Right forelimb (tissue), 1 donor: ENCODE measurements at regions not wholly inside any gene's neighbourhood (a gene's known extent, or its start where the extent isn't known, plus 50 kb on each side); places are given as distances from the start of the nearest gene placed in this dataset.
"Not testable (repeated sequence)": the region's sequence is repeated elsewhere in the genome, so short reads cannot be mapped to it uniquely, and the experiment has no call there.

Source experiments
- DNase-seq: peaks from one replicate; pipeline ENCODE4 v3.0.0-alpha.2; 2018

DNA sequence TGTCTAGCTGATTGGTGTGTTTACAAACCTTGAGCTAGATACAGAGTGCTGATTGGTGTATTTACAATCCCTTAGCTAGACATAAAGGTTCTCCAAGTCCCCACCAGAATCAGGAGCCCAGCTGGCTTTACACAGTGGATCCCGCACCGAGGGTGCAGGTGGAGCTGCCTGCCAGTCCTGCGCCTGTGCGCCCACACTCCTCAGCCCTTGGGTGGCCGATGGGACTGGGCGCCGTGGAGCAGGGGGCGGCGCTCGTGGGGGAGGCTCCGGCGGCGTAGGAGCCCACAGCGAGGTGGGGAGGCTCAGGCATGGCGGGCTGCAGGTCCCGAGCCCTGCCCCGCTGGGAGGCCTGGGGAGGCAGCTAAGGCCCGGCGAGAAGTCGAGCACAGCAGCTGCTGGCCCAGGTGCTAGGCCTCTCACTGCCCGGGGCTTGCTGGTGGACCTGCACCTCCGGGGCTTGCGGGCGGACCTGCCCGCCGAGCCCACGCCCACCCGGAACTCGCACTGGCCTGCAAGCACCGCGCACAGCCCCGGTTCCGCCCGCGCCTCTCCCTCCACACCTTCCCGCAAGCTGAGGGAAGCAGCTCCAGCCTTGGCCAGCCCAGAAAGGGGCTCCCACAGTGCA lies 51.0 kb upstream of the CDYL start:
- not testable (repeated sequence) for DNase-seq

DNA sequence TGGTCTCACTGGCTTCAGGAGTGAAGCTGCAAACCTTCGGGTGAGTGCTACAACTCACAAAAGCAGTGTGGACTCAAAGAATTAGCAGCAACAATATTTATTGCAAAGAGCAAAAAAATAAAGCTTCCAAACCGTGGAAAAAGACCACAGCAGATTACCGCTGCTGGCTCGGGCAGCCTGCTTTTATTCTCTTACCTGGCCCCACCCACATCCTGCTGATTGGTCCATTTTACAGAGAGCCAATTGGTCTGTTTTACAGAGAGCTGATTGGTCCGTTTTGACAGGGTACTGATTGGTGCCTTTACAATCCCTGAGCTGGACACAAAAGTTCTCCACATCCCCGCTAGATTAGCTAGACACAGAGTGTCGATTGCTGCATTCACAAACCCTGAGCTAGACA lies 51.5 kb upstream of the CDYL start:
- not testable (repeated sequence) for DNase-seq

DNA sequence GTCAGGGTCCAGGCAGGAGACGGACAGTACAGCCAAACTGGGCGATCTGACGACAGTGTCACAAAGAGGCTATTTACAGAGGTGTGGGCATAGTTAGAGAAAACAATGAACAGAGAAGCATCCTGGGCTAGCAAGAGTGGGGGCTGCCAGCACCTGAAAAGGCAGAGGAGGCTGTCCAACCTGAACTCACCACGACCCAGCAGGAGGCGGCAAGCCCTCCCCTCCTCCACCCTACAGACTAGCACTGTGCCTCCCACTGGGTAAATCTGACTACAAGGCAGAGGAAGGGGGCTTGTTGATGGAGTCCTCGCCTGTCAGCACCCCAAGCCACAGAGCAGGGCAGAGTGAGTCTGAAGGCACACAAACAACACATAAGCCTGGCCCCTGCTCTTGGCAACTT lies 52.8 kb upstream of the CDYL start:
- no peak for DNase-seq

DNA sequence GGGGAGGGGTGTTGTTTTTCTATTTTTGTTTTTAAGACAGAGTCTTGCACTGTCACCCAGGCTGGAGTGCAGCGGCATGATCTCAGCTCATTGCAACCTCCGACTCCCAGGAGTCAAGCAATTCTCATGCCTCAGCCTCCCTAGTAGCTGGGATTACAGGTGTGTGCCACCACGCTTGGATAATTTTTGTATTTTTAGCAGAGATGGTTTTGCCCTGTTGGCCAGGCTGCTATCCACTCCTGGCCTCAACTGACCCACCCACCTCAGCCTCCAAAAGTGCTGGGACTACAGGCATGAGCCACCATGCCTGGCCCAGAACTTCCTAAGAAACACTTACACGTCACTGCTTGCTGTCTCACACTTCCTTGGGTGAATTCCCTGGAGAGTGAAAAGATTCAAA lies 54.8 kb upstream of the CDYL start:
- DNase-seq = not testable (repeated sequence)

DNA sequence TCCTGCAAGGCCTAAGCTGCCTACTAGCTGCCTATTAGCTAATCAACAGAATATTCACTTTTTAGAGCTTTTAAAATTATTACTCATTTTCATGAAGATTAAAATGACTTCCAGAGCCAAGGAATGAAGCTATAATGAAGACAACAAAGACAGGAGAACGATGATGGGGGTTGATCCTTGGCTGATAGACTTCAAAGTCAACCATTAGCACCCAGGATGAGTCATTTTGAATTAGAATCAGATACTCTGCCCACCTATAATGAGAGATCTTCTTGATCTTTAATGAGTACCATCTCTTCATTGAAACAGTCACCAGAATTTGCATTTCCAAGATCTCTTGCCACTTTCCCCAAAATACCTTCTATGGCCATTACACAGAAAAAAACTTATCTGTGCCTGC lies 56.7 kb upstream of the CDYL start:
- DNase-seq = no peak

DNA sequence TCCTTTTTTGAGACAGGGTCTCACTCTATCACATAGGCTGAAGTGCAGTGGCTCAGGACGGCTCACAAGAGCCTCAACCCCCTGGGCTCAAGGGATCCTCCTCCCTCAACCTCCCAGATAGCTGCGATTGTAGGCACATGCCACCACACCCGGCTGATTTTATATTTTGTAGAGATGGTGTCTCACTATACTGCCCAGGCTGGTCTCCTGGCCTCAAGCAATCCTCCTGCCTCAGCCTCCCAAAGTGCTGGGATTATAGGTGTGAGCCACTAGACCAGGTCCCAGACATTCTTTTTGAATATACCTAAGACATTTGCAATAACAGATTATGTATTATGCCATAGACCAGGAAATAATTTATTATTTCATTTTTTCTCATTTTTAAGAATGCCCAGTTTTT lies 58.3 kb upstream of the CDYL start:
- DNase-seq = no peak

DNA sequence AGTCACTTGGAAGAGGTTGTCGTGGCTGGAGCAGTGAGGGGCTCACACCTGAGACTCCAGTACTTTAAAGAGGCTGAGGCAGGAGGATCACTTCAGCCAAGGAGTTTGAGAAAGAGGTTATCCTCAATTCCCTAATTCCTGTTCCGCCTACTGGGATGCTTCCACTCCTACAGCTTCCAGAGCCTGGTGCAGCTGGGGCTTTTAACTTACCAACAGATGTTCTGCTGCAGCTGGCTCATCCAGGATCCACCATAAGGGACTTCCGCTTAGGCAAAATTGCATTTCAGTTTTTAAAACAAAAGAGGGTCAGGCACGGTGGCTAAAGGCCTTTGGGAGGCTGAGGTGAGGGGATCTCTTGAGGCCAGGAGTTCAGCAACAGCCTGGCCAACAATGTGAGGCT lies 59.1 kb upstream of the CDYL start:
- DNase-seq = no peak

DNA sequence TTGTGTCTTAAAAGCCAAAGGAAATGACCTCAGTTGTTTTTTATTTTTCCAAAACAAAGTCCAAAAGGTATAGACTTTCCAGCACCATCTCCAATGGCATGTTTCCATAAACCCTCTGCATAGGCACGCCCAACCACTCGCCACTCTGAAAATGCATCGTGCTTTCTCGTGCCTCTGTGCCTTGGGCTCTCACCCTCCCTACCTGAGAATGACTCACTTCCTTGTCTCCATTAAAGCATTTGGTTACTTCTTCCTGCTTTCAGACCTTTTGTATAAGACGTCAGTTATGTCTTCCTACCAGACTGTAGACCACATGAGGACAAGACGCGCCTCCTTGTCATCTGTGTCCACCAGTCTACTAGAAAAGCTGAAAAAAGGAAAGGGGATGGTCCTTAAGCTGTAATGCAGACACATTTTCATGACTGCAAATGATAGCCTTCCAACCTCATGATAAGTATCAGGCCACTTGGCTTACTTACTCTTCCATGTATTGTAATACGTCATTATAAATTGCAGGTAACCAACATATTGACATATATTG lies 61.2 kb upstream of the CDYL start:
- DNase-seq = no peak

DNA sequence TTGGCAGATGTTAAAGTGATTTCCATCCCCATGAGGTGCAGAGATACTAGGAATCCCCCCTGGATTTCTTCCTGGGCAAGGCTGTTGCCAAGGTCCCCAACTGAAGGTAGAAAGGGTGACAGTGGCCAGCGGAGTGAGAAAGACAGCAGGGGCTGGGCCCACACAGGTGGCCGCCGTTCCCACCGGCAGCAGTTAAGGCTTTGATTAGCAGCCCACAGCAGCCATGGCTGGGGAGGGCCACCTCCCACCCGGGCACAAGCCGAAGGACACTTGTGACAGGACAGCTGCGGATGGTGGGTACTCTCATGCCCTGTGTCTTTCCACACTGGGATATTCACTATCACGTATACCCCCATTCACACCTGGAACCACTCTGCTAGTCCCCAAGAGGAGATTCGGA lies 63.9 kb upstream of the CDYL start:
- DNase-seq = no peak

DNA sequence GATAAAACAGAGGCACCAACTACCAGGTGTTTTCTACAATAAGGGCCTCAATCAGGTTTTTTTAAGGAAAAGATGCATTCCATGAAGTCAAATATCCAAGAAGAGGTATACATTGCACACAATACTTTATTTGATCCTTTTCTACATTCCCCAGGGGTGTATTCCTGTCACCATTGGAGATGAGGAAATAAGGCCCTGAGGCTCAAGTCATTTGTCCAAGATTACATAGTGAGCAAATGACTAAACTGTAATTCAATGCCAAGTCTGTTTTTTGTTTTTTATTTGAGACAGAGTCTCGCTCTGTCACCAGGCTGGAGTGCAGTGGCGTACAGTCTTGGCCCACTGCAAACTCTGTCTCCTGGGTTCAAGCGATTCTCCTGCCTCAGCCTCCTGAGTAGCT lies 69.2 kb upstream of the CDYL start:
- no peak for DNase-seq

DNA sequence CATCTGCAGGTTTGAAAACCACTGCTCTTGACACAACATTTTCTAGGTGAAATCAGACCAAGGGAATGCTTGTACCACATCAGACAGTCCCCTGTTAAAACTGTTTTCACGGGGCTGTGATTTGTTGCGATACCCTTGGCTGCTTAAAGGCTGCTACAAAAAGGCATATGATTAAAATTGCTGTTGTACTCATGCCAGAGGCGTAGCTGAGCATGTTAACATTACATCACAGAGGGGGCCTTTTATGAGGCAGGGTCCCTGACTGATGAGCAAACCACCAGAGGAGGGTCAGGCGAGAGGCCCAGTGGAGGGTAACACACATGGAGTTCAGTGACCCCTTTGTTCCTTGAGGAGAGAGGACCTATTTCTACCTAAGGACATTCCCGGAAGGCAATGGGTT lies 70.4 kb upstream of the CDYL start:
- no peak for DNase-seq

DNA sequence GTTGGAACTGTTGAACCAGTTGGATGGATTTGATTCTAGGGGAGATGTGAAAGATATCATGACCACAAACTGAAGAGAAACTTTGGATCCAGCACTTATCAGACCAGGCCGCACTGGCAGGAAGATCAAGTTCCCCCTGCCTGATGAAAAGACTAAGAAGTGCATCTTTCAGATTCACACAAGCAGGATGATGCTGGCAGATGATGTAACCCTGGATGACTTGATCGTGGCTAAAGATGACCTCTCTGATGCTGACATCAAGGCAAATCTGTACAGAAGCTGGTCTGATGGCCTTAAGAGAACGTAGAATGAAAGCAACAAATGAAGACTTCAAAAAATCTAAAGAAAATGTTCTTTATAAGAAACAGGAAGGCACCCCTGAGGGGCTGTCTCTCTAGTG lies 72.8 kb upstream of the CDYL start:
- no peak for DNase-seq

DNA sequence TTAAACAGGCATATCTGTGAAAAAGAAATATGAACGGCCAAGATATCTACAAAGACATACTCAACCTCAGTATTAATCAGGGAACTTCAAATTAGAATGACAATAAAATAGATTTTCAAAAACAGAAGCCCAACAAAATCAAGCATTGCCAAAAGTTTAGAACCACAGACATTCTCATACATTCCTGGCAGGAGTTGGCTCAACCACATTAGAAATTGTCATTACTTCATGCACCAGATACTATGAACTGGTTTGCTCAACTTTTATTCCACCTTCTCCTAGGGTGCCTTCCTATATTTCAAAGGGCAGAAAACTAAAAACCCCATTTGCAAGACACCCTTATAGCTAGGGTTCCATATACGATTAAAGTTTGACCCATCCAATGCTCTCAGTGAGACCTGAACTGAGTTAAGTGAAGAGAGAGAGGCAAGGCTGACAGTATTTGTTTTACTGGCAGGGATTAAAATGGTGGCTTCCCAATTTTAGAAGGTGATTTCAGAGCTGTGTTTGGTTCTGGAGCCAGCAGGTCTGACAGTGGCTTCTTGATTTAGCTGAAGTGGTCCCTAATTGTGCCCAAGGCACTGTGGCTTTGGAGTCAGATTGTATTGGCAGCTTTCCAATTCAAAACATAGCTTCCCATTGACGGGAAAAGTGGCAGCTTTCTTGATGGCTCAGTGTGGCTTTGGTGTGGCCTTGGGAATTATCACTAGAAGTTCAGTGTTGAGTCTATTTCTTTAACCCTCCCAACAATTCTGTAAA lies 77.1 kb upstream of the CDYL start:
- no peak for DNase-seq

DNA sequence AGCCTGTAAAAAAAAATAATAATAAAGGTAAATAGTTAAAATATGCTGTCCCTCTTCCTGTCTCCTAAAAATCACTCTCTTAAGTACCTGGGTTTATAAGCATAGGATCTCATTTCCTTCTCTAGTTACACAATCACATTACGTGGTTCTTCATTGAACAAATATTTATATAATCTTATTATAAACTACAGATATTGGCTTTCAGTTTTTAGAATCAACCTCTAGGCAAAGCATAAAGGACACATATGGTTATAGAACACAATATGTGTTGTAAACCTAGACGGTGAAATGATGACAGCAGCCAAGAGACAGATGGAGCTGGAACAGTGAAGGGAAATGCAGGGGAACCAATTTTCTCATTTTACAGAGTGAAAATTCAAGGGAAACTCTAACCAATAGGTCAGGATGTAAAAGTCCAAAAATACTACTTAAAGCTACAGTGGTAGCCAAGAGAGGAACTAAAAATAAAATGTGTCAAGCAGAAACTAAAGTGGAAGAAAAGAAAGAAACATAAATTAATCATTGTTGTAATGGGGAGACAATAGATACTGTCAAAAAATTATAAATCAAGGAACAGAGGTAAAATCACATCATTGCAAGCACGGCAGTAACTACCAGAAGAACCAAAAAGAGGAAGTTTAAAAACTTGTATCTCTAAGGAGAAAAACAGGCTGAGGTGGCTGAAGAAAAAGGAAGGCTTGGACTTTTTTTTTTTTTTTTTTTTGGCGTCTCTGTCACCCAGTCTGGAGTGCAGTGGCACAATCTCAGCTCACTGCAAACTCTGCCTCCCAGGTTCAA lies 82.8 kb upstream of the CDYL start:
- DNase-seq = no peak

DNA sequence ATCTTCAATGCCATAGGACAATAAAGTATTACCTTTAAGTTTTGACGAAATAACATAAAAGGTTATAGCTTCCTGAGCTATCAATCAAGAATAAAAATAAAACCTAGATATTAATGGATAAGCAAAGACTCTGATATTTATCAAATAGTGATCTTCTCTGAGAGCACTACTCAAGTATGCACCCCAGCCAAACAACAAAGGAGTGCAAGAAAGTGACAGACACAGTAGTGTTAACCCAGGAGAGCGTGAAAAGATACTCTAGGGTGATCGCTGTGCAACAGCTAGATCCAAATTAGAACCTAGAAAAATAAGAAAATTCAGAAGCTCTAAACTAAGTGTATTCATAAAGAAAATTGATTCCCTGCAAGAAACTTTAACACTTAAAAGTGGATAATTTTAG lies 83.5 kb upstream of the CDYL start:
- DNase-seq = no peak

DNA sequence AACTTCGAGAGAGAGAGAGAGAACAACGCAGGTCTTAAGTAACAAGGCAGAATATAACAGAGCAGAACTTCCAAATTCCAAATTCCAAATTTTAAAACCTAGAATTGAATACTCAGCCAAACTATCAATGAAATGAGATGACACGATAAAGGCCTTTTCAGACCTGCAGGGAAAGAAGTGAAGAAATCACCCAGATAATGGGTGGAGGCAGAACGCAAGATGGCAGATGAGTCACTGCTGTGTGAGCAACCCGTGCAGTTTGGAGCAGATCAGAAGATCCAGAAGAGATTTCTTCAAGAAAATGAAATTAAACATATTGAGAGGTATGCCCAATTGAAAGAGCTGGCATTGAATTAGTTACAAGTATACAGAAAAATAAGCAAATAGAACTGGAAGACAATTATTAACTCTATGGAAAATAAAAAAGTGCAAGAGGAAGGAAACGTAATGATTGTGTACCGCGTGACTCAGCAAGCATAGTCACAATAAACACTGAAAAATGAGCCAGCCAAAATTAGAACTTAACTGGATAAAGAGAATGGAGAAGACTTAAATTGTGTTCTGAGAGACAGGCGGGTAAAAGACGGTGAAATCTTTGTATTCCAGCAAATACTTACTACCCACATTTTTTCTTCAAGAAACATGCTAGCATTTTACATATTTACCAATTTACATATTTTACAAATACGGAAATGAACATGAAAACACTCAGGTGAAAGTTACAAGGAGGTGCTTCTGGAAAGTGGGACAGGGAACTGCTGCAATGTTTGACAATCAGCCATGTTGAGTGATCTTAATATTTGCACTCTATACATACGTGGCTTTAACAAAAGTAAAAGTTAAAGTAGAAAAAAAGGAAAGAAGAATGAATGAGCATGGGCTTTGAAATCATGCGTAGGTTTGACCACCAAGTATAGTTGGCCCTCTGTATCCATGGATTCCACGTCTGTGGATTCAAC lies 87.9 kb upstream of the CDYL start:
- DNase-seq = no peak

DNA sequence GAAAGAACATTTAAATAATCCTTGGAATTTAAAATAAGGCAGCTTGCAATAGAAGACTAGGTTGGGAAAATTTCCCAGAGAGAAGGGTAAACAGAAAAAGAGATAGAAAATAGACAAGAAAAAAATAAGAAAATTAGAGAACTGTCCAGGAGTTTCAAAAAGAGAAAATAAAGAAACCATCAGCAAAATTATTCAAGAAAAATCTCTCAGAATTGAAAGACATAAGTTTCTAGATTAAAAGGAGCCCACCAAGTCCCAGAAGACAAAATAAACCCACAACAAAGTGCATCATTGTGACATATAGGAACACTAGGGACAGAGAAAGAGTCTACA lies 88.6 kb upstream of the CDYL start:
- DNase-seq = no peak

DNA sequence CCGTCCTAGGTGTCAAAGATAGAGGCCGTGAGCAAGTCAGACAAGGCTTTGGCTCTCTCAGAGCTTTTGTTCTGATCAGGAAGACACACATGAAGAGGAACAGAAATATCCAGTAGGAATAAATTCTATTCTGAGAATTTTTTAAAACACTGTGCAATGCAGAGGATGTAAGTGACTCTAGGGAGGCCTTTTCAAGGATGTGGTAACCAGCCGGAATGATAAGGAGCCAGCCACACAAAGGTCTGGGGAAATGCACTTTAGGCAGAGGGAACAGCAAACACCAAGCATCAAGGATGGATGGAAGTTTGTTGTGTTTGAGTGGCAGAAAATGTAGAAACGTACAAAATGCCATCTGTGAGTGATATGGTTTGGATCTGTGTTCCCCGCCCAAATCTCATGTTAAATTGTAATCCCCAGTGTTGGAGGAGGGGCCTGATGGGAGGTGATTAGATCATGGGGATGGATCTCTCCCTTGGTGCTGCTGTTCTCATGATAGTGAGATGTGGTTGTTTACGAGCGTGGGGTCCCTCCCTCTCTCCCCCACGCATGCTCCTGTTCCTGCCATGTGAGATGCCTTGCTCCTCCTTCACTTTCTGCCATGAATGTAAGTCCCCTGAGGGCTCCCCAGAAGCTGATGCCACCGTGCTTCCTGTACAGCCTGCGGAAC lies 93.6 kb upstream of the CDYL start:
- DNase-seq = no peak

DNA sequence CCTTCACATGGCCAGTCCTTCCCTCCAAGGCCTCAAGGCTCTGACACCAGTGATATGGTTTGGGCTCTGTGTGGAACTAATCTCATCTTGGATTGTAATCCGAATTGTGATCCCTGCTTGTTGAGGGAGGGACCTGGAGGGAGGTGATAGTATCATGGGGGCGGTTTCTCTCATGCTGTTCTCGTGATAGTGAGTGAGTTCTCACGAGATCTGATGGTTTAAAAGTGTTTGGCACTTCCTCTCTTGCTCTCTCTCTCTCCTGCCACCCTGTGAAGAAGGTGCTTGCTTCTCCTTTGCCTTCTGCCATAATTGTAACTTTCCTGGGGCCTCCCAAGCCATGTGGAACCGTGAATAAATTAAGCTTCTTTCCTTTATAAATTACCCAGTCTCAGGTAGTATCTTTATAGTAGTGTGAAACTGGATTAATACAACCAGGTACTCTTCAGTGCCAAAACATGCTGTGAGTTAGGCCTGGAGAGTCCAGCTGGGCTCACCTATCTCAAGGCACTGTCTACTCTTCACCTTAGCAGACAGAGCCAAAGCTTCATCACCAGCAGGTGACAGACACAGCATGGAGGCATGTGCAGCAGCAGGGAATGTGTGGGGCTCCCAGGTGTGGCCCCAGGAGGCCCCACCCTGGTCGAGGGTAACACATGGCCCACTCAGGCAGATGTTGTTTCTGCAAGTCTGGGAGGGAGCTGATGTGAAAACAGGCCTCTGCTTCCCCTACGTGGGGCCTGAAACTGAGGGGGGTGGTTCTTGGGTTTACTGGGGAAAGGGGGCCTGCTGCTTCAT lies 97.5 kb upstream of the CDYL start:
- no peak for DNase-seq

DNA sequence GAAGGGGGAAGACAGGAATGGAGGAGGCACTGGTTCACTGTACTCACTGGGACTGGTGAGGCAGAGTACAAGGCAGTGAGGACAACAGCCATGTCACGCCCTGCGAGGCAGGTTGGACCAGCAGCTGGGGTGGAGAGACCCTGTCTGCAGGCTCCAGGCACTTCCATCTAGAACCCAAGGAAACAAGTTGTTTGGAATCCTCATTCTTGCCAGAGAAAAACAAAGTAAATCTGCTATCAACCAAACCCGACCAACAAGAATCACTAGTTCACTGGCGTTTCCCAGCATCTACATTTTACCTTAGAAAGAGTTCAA lies 98.5 kb upstream of the CDYL start:
- no peak for DNase-seq

DNA sequence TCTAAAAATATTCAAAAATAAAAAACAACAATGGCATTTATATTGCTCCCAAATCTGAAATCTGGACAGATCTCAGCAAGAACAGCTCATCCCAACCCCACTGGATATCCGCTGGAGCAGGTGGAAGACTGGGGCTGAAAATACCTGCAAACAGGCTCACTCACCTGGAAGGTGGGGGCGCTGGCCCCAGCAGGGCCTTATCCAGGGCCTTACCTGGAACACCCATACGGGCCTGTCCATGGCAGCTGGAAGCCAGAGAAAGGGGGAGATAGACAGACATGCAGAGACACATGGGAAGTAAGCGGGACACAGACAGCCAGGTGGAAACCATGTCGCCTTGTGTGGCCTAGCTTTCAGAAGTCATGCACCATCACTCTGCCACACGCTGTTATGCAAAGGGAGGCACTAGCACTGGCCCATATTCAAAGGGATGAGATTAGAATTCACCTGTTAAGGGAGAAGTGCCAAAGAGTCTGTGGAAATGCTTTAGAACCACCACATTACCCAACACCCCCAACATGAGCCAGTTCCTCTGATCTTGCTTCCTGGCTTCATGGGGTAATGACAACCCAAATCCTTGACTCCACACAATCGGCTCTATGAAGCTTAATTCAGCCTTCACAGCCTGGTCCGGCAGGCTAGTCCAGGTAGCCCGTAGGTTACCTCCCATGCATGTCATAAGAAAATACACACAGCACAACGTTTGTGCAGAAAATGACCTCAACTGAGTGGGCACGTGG lies 99.0 kb upstream of the CDYL start:
- DNase-seq = no peak
